ENCODE measurements at regions not wholly inside any gene's neighbourhood (a gene's known extent, or its start where the extent isn't known, plus 50 kb on each side); places are given as distances from the start of the nearest gene placed in this dataset.

GRCh38 chr4:181388061-181388460 is 855.1 kb upstream of the TENM3 start:
- H3K27ac Mint-ChIP-seq: peak overlapping the region in 1 of 7 donors; percentile 31
- WGBS (ENCODE audit: insufficient coverage): no CpG with 5 or more reads among the region's 1 CpG

GRCh38 chr4:181416966-181417365 is 826.2 kb upstream of the TENM3 start:
- intact Hi-C loops (cut with micrococcal nuclease): no loop called here
- H2AFZ ChIP-seq (ENCODE audit: insufficient read depth, low read depth, low read length, poor library complexity, severe bottlenecking): no peak overlapping the region
- peaks cover 0 to 9% (median 2%) of the 10 kb centered on the region in 7 donors for H3K9me3 Mint-ChIP-seq
- H3K27me3 ChIP-seq (ENCODE audit: control insufficient read depth in 2 of 2, insufficient read depth in 2 of 2, low read length in 2 of 2): no peaks in the 10 kb centered on the region
- H3K36me3 ChIP-seq (replicated peaks in 1 of 2; ENCODE audit: control insufficient read depth in 1 of 2, insufficient read depth in 2 of 2, low read length in 2 of 2): no peaks in the 10 kb centered on the region
- no peaks in the 10 kb centered on the region for H4K20me1 ChIP-seq (ENCODE audit: insufficient read depth, low read length)
- no peak overlapping the region for H3K9ac ChIP-seq (ENCODE audit: insufficient read depth, low read length, poor library complexity, severe bottlenecking)
- no peaks in the 10 kb centered on the region for H3K79me2 ChIP-seq (ENCODE audit: insufficient read depth, low read length)
- H3K36me3 Mint-ChIP-seq: no peaks in the 10 kb centered on the region
- H3K27ac ChIP-seq (ENCODE audit: low read depth in 1 of 2, low read length in 2 of 2): no peak overlapping the region
- no peaks in the 10 kb centered on the region for H3K4me1 ChIP-seq (ENCODE audit: control insufficient read depth in 1 of 2, insufficient read depth in 2 of 2, low read length in 2 of 2)
- H3K4me3 ChIP-seq (replicated peaks in 1 of 3; ENCODE audit: low read depth in 2 of 3, low read length in 3 of 3): no peak overlapping the region
- H3K9me3 ChIP-seq (replicated peaks in 1 of 2; ENCODE audit: control insufficient read depth in 1 of 2, insufficient read depth in 1 of 2, low read length in 2 of 2): peaks cover 10 to 11% of the 10 kb centered on the region in 2 donors
- no peak overlapping the region for H3K4me2 ChIP-seq (replicated peaks; ENCODE audit: extremely low read depth, low read length, poor library complexity, severe bottlenecking)
- no CpG with 5 or more reads among the region's 1 CpG for WGBS (ENCODE audit: insufficient coverage)
- TF ChIP-seq CTCF (IDR thresholded peaks at IDR 0.05): no peak
- no peak for DNase-seq
- H3K4me1 Mint-ChIP-seq: no peaks in the 10 kb centered on the region
- no peaks in the 10 kb centered on the region for H3K27me3 Mint-ChIP-seq (ENCODE audit: low read depth in 3 of 3)
- no peak overlapping the region for H3K4me3 Mint-ChIP-seq
- H3K27ac Mint-ChIP-seq: no peak overlapping the region

More at GRCh38 chr4:181388061-181388460, 855.1 kb upstream of the TENM3 start:
- Histone ChIP-seq H3K27me3 (ENCODE audit: control insufficient read depth in 2 of 2, insufficient read depth in 2 of 2, low read length in 2 of 2) (no peaks in the 10 kb centered on the region), H3K79me2 (ENCODE audit: insufficient read depth, low read length) (no peaks in the 10 kb centered on the region), H3K4me1 (ENCODE audit: control insufficient read depth in 1 of 2, insufficient read depth in 2 of 2, low read length in 2 of 2) (no peaks in the 10 kb centered on the region), H3K9me3 (replicated peaks in 1 of 2; ENCODE audit: control insufficient read depth in 1 of 2, insufficient read depth in 1 of 2, low read length in 2 of 2) (no peaks in the 10 kb centered on the region), H4K20me1 (ENCODE audit: insufficient read depth, low read length) (no peaks in the 10 kb centered on the region), H3K4me2 (replicated peaks; ENCODE audit: extremely low read depth, low read length, poor library complexity, severe bottlenecking) (no peak overlapping the region), H3K27ac (ENCODE audit: low read depth in 1 of 2, low read length in 2 of 2) (no peak overlapping the region), H2AFZ (ENCODE audit: insufficient read depth, low read depth, low read length, poor library complexity, severe bottlenecking) (no peak overlapping the region), H3K9ac (ENCODE audit: insufficient read depth, low read length, poor library complexity, severe bottlenecking) (no peak overlapping the region), H3K4me3 (replicated peaks in 1 of 3; ENCODE audit: low read depth in 2 of 3, low read length in 3 of 3) (no peak overlapping the region), H3K36me3 (replicated peaks in 1 of 2; ENCODE audit: control insufficient read depth in 1 of 2, insufficient read depth in 2 of 2, low read length in 2 of 2) (no peaks in the 10 kb centered on the region)
- Mint-ChIP-seq H3K9me3 (peaks cover 0 to 4% (median 0%) of the 10 kb centered on the region in 7 donors), H3K27me3 (ENCODE audit: low read depth in 3 of 3) (no peaks in the 10 kb centered on the region), H3K4me3 (no peak overlapping the region), H3K4me1 (no peaks in the 10 kb centered on the region), H3K36me3 (no peaks in the 10 kb centered on the region)
- intact Hi-C loops (cut with micrococcal nuclease): no loop called here
- no peak for TF ChIP-seq CTCF (IDR thresholded peaks at IDR 0.05)
- no peak for DNase-seq

Data from CD14-positive monocyte (primary cell).